ENCODE measurements at regions not wholly inside any gene's neighbourhood (a gene's known extent, or its start where the extent isn't known, plus 50 kb on each side); places are given as distances from the start of the nearest gene placed in this dataset.

DNA sequence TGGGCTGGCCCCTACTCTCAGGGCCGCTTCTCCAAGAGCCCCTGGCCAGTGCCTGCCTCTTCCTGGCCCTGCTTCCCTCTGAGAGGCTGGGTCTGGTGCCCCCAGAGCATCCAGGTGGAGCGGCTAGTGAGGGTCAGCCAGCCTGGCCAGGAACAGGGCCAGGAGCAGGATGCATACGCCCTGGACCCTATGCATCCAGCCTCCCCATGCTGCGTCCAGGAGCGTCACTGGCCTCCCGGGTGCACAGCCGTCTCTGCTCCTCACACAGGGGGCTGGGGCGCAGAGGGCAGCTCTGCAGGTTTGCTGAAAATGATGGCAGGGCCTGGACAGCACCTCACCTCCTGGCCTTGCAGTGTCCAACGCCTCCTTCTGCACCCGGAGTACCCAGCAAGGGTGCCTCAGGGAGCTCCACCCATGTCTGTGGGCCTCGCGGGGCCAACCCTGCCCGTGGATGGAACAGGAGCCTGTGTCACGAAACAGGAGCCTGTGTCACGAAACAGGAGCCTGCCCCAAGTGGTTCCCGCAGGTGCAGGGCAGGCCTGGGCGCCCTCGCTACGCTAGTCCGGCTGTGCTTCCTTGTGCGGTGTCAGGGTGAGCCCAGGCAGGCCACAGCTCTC, 246.2 kb upstream of the PPP2R2D start:
- no peaks in the 10 kb centered on the region for H3K36me3 Mint-ChIP-seq (ENCODE audit: insufficient read depth)
- H3K27ac Mint-ChIP-seq (ENCODE audit: low read depth): no peak overlapping the region

DNA sequence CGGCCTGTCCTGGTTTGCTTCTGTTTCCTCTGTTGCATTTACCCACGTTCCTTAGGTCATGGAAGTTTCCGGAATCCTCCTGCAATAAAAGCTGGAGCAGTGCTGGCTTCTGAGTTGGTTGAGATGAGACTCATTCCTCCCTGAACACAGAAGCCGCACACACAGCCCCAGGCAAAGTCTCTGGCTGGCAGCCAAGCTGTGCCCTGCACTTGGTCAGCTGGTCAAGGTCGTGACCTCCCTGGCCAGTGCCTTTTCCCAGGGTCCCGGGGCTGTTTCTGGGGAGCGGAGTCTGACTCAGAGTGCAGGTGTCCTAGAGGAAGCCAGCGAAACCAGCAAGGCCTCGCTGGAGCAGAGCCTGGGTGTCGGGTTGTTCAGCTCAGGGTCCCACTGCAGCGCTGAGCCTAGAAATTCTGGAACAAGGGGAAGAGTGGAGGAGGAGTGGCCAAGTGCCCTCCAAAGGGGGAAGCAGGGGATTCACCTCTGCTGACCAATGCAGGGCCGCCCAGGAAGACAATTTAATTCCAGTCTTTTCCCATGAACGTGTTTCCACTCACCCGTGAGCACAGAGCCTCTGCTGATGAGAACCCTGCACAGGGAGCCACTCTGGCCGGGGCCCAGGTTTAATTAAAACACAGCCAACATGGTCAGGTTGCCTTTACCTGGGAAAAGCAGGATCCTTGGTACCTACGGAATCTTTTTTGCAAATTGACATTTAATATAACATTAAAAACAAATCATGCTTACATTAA, 245.5 kb upstream of the PPP2R2D start:
- Mint-ChIP-seq H3K4me3 (no peak overlapping the region), H3K36me3 (ENCODE audit: insufficient read depth) (no peaks in the 10 kb centered on the region), H3K27me3 (peaks cover 7% of the 10 kb centered on the region), H3K9me3 (no peaks in the 10 kb centered on the region), H3K27ac (ENCODE audit: low read depth) (no peak overlapping the region), H3K4me1 (no peaks in the 10 kb centered on the region)
- DNase-seq (ENCODE audit: low spot score in 2 of 2) (no peak), ATAC-seq (replicated peaks; ENCODE audit: extremely low read depth, poor library complexity, severe bottlenecking) (no peak)

More for the DNA sequence above, 246.2 kb upstream of the PPP2R2D start:
- H3K9me3 Mint-ChIP-seq: no peaks in the 10 kb centered on the region
- ATAC-seq (replicated peaks; ENCODE audit: extremely low read depth, poor library complexity, severe bottlenecking) (no peak), DNase-seq (ENCODE audit: low spot score in 2 of 2) (no peak)
- H3K4me3 Mint-ChIP-seq: no peak overlapping the region
- H3K4me1 Mint-ChIP-seq: no peaks in the 10 kb centered on the region
- peaks cover 7% of the 10 kb centered on the region for H3K27me3 Mint-ChIP-seq

DNA sequence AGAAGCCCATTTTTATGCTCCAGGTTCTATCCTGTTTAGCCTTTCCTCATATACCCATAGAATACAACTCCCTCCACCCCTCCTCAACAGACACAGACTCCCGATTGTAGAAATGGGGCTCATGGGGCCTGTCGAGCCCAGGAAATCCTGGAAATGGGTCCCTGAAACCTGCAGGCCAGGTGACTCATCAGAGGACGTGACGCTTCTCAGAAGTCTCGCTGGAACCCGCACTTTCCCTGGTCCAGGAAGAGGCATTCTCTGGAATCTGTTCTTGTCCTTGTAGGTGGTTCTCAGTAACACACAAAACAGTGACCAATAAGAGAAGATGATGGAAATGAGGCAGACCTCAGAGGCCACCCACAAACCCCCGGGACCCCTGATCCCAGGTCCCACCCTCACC, 244.8 kb upstream of the PPP2R2D start:
- Mint-ChIP-seq H3K9me3 (no peaks in the 10 kb centered on the region), H3K27me3 (peaks cover 7% of the 10 kb centered on the region), H3K27ac (ENCODE audit: low read depth) (no peak overlapping the region), H3K4me3 (no peak overlapping the region), H3K4me1 (no peaks in the 10 kb centered on the region), H3K36me3 (ENCODE audit: insufficient read depth) (no peaks in the 10 kb centered on the region)
- DNase-seq (ENCODE audit: low spot score in 2 of 2): no peak
- ATAC-seq (replicated peaks; ENCODE audit: extremely low read depth, poor library complexity, severe bottlenecking): no peak

DNA sequence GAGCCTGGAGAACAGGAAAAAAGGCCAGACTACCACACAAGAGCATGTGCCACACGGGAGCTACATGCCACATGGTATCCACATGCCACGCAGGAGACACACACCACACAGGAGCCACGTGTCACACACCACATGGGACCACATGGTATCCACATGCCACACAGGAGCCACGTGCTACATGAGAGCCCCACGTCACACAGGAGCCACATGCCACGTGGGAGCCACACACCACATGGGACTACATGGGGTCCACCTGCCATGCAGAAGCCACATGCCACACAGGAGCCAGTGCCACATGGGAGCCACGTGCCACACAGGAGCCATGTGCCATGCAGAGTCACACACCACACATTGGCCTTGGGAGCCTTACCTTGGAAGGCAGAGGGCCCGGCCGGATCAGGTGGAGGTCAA, 244.4 kb upstream of the PPP2R2D start:
- ATAC-seq (replicated peaks; ENCODE audit: extremely low read depth, poor library complexity, severe bottlenecking) (no peak), DNase-seq (ENCODE audit: low spot score in 2 of 2) (no peak)
- Mint-ChIP-seq H3K27ac (ENCODE audit: low read depth) (no peak overlapping the region), H3K9me3 (no peaks in the 10 kb centered on the region), H3K4me3 (no peak overlapping the region), H3K27me3 (peaks cover 2% of the 10 kb centered on the region), H3K4me1 (no peaks in the 10 kb centered on the region), H3K36me3 (ENCODE audit: insufficient read depth) (no peaks in the 10 kb centered on the region)

DNA sequence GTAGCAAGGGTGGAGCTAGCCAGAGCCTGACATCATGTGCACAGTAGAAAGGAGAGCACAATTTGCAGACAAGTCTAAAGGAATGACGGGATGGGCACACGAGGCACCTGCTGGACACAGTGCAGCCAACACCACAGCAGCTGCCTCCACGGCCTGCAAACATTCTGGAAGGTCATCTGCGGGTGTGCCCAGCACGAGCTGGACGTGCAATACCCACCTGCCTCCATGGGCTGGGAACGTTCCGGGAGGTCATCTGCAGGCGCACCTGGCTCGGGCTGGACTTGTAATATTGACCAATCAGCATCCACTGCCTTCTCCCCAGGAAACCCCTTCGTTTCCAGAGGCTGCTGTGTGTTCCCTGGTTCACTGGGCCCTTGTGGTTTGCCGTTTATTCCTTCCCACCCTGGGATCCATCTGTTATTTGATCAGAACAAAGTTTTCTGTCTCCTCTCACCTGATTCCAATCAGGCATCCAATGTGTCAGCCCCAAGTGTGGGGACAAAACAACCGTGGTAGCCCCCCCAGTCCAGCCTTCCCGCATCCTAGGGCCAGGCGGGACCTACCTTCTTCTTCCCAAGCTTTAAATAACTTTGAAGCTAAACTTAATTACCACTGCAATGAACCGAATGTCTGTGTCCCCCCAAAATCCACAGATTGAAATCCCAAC, 243.4 kb upstream of the PPP2R2D start:
- H3K4me1 Mint-ChIP-seq: no peaks in the 10 kb centered on the region
- H3K27ac Mint-ChIP-seq (ENCODE audit: low read depth): no peak overlapping the region
- ATAC-seq (replicated peaks; ENCODE audit: extremely low read depth, poor library complexity, severe bottlenecking) (no peak), DNase-seq (ENCODE audit: low spot score in 2 of 2) (no peak)
- H3K36me3 Mint-ChIP-seq (ENCODE audit: insufficient read depth): no peaks in the 10 kb centered on the region
- H3K4me3 Mint-ChIP-seq: no peak overlapping the region
- no peaks in the 10 kb centered on the region for H3K9me3 Mint-ChIP-seq
- no peaks in the 10 kb centered on the region for H3K27me3 Mint-ChIP-seq

DNA sequence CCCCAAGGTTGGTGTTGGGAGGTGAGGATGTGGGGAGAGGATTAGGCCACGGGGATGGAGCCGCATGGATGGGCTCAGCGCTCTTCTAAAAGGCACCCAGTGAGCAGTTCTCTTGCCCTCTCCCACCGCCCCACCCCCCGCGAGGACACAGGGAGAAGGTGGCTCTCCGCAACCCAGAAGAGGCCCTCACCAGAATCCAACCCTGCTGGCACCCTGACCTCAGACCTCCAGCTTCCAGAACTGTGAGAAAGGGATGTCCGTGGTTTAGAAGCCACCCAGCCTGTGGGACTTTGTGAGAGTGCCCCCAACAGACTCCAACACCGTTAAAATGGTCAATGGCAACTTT, 242.8 kb upstream of the PPP2R2D start:
- DNase-seq (ENCODE audit: low spot score in 2 of 2) (no peak), ATAC-seq (replicated peaks; ENCODE audit: extremely low read depth, poor library complexity, severe bottlenecking) (no peak)
- Mint-ChIP-seq H3K9me3 (no peaks in the 10 kb centered on the region), H3K36me3 (ENCODE audit: insufficient read depth) (no peaks in the 10 kb centered on the region), H3K27ac (ENCODE audit: low read depth) (no peak overlapping the region), H3K4me1 (no peaks in the 10 kb centered on the region), H3K4me3 (no peak overlapping the region), H3K27me3 (no peaks in the 10 kb centered on the region)

DNA sequence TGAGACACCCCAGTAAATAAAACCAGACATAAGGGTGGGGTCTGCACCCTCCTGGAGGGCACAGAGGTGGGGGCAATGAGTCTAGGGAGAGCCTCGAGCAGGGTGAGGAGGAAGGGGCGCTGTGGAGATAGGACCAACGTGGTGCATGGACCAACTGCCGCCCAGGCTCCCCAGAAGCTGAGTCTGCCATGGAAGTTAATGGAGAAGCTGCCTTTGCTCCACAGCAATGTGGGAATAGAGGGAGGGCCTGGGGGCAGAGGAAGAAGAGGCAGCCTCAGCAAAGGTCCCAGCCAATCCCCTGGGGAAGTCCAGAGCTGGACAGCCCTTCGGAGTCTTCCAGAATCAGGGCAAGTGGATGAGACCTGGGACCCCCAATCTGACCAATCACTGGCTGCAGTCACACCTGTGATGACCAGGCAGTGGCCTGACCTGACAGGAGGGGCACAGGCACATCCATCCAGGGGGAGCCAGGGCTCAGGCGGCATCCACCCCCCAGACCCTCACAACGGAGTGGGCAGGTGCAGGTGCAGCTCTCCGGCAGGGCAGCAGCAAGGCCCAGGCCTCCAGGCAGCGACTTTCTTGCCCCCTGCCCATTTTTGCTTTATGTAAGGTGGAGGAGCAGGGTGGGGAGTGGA, 242.2 kb upstream of the PPP2R2D start:
- no peak overlapping the region for H3K4me3 Mint-ChIP-seq

DNA sequence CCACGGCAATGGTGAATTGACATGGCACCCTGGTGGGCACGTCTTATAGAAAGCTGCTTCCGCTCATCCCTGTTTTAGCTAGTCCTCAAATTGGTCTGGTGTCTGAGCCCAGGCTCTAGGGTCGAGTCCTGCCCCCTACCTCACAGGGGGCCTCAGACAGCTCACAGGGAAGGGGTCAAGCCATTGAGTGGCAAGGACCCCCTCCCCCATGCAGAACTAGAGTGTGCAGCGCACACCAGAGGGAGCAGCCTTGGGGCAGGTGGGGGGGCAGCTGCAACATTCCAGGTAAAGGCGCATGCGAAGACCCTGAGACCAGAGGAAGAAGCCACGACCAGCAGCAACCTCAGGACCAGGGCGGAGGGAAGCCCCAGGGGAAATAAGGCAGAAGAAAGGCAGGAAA, 240.4 kb upstream of the PPP2R2D start:
- DNase-seq (ENCODE audit: low spot score in 2 of 2) (no peak), ATAC-seq (replicated peaks; ENCODE audit: extremely low read depth, poor library complexity, severe bottlenecking) (no peak)
- Mint-ChIP-seq H3K27me3 (no peaks in the 10 kb centered on the region), H3K27ac (ENCODE audit: low read depth) (no peak overlapping the region), H3K4me3 (no peak overlapping the region), H3K9me3 (no peaks in the 10 kb centered on the region), H3K4me1 (no peaks in the 10 kb centered on the region), H3K36me3 (ENCODE audit: insufficient read depth) (no peaks in the 10 kb centered on the region)

More for the DNA sequence above, 242.2 kb upstream of the PPP2R2D start:
- Mint-ChIP-seq H3K27me3 (no peaks in the 10 kb centered on the region), H3K36me3 (ENCODE audit: insufficient read depth) (no peaks in the 10 kb centered on the region), H3K9me3 (no peaks in the 10 kb centered on the region), H3K4me1 (no peaks in the 10 kb centered on the region), H3K27ac (ENCODE audit: low read depth) (no peak overlapping the region)
- ATAC-seq (replicated peaks; ENCODE audit: extremely low read depth, poor library complexity, severe bottlenecking) (no peak), DNase-seq (ENCODE audit: low spot score in 2 of 2) (no peak)

DNA sequence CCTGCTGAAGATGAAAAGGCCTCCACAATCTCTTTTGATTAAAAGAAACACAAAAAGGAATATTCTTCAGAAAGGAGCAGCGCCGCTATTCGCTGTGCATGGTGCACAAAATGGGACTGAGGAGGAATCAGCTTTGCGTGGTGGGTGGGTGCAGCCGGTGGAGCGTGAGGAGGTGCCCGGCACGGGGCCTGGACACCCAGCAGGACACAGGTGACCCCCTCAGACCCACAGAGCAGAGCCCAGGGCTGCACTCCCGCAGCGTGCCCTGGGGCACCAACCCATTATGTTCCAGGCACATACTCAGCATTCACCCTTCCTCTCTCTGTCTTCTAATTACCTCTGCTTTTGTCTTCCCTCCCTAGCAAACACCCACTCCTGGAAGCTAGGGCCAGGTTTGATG, 238.0 kb upstream of the PPP2R2D start:
- no peak for DNase-seq (ENCODE audit: low spot score in 2 of 2)
- H3K9me3 Mint-ChIP-seq: no peaks in the 10 kb centered on the region
- no peak overlapping the region for H3K4me3 Mint-ChIP-seq
- no peak overlapping the region for H3K27ac Mint-ChIP-seq (ENCODE audit: low read depth)
- no peaks in the 10 kb centered on the region for H3K4me1 Mint-ChIP-seq
- no peak for ATAC-seq (replicated peaks; ENCODE audit: extremely low read depth, poor library complexity, severe bottlenecking)
- no peaks in the 10 kb centered on the region for H3K36me3 Mint-ChIP-seq (ENCODE audit: insufficient read depth)
- H3K27me3 Mint-ChIP-seq: no peaks in the 10 kb centered on the region

DNA sequence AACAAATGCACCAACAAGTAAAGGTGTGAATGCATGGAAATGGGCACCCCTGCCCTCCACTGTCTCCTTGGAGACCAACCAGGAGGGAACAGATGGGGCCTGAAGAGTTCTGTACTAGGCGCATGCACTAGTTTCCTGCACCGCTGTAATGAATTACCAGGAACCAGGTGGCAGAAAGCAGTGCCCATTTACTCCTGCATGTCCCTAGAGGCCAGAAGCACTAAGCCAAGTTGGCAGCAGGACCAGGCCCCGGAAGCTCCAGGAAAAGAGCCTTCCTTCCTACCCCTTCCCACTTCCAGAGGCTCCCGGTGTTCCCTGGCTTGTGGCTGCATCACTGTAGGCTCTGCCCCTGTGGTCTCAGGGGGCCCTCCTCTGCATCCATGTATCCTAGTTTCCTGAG, 237.5 kb upstream of the PPP2R2D start:
- no peak for ATAC-seq (replicated peaks; ENCODE audit: extremely low read depth, poor library complexity, severe bottlenecking)

DNA sequence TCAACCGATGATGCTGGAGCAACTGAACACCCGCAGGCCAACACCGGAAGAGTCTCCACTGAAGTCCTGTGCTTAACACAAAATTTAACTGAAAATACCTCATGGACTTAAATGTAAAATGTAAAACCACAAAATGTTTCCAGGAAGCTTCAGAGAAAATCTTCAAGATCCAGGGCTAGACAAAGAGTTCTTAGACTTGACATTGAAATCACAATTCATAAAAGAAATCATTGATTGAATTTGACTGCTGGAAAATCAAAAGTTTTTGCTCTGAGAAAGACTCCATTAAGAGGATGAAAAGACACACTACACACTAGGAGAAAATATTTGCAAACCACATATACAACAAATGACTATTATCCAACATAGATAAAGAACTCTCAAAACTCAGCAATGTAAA, 234.7 kb upstream of the PPP2R2D start:
- H3K4me1 Mint-ChIP-seq: no peaks in the 10 kb centered on the region

More for the DNA sequence above, 237.5 kb upstream of the PPP2R2D start:
- DNase-seq (ENCODE audit: low spot score in 2 of 2): no peak
- Mint-ChIP-seq H3K27ac (ENCODE audit: low read depth) (no peak overlapping the region), H3K4me1 (no peaks in the 10 kb centered on the region), H3K36me3 (ENCODE audit: insufficient read depth) (no peaks in the 10 kb centered on the region), H3K4me3 (no peak overlapping the region), H3K27me3 (no peaks in the 10 kb centered on the region), H3K9me3 (no peaks in the 10 kb centered on the region)

DNA sequence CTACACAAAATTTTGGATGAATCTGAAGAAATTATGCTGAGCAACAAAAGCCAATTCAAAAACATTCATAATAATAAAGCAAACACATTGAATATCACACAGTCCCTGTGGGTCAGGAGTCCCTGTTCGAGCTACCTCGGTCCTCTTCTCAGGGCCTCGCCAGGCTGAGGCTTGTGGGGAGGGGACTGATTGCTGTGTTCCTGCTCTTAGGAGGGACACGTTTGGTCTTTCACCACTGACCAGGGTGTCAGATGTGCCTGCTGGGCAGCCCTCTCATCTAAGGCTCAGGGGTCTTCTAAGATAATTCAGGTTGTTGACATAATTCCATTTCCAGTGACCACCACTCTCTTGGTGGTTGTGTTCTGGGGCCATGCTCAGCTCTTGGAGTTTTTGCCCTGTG, 233.8 kb upstream of the PPP2R2D start:
- Mint-ChIP-seq H3K27me3 (no peaks in the 10 kb centered on the region), H3K27ac (ENCODE audit: low read depth) (no peak overlapping the region), H3K4me3 (no peak overlapping the region), H3K36me3 (ENCODE audit: insufficient read depth) (no peaks in the 10 kb centered on the region), H3K9me3 (peaks cover 2% of the 10 kb centered on the region), H3K4me1 (no peaks in the 10 kb centered on the region)
- ATAC-seq (replicated peaks; ENCODE audit: extremely low read depth, poor library complexity, severe bottlenecking): no peak
- no peak for DNase-seq (ENCODE audit: low spot score in 2 of 2)

More for the DNA sequence above, 234.7 kb upstream of the PPP2R2D start:
- ATAC-seq (replicated peaks; ENCODE audit: extremely low read depth, poor library complexity, severe bottlenecking) (no peak), DNase-seq (ENCODE audit: low spot score in 2 of 2) (no peak)
- Mint-ChIP-seq H3K9me3 (no peaks in the 10 kb centered on the region), H3K4me3 (no peak overlapping the region), H3K36me3 (ENCODE audit: insufficient read depth) (no peaks in the 10 kb centered on the region), H3K27me3 (no peaks in the 10 kb centered on the region), H3K27ac (ENCODE audit: low read depth) (no peak overlapping the region)

DNA sequence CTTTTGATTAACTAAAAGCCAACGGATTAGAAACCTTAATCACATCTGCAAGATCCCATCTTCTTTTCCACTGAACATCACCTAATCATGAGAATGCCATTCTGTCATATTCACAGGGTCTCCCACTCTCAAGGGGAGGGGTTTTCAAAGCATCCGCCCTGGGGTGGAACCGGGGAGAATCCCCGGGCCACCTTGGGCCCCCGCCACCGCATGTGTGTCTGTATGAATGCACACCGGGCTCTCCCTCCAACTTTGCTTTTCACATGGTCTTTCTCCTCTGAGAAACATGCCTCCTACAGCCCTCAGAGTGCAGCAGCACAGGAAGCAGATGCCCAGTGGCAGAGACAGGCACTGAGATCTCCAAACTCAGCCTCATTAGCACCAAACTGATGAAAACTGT, 233.2 kb upstream of the PPP2R2D start:
- no peak overlapping the region for H3K27ac Mint-ChIP-seq (ENCODE audit: low read depth)
- H3K27me3 Mint-ChIP-seq: no peaks in the 10 kb centered on the region
- no peak overlapping the region for H3K4me3 Mint-ChIP-seq
- H3K36me3 Mint-ChIP-seq (ENCODE audit: insufficient read depth): no peaks in the 10 kb centered on the region
- DNase-seq (ENCODE audit: low spot score in 2 of 2): no peak
- H3K9me3 Mint-ChIP-seq: peaks cover 7% of the 10 kb centered on the region
- no peak for ATAC-seq (replicated peaks; ENCODE audit: extremely low read depth, poor library complexity, severe bottlenecking)
- no peaks in the 10 kb centered on the region for H3K4me1 Mint-ChIP-seq
